Caco-2 (cell line): ENCODE measurements at regions not wholly inside any gene's neighbourhood (a gene's known extent, or its start where the extent isn't known, plus 50 kb on each side); places are given as distances from the start of the nearest gene placed in this dataset.
A peak's percentile ranks its signal among the peaks of the same experiment; 100 is the strongest.

ENCODE experiments used
- BruUV-seq: library from RNA; stranded (reverse); fragments of 400-500 nt; replicated peaks from 2 replicates; lab custom pipeline; 2021; lab: Mats Ljungman, UMichigan
- CTCF ChIA-PET: fragments of 300-600 bp; sonication (Branson Sonifier 250); formaldehyde crosslinking; loops from one replicate; lab custom pipeline; 2022; ENCODE audit warnings: antibody characterized with exemption; lab: Charles Lee
- POLR2A ChIA-PET: fragments of 300-600 bp; sonication (Branson Sonifier 250); formaldehyde crosslinking; loops from one replicate; lab custom pipeline; 2022; ENCODE audit warnings: antibody characterized with exemption; lab: Charles Lee
- DNase-seq, 2 experiments: peaks; one replicate each; pipeline versions ENCODE4 v3.0.0 to v3.0.0-alpha.2; 2020 to 2022
- H3K27me3 ChIP-seq: replicated peaks from 2 replicates; pipeline ENCODE4 v1.6.0; 2011; ENCODE audit warnings: low read length; ENCODE audit not compliant: control insufficient read depth, insufficient read depth
- H3K36me3 ChIP-seq: 2 replicates; pipeline ENCODE4 v1.5.1; 2011; ENCODE audit warnings: low read length; ENCODE audit not compliant: control insufficient read depth, insufficient read depth
- H3K4me1 ChIP-seq: fragments of 250-450 bp; sonication (Bioruptor Pico); 2 replicates; pipeline ENCODE4 v1.5.1; 2020; ENCODE audit warnings: mild to moderate bottlenecking
- H3K4me3 ChIP-seq: 2 replicates; pipeline ENCODE4 v1.5.1; 2011; ENCODE audit warnings: low read depth, mild to moderate bottlenecking, control low read depth, low read length
- H3K9me3 ChIP-seq: fragments of 250-450 bp; sonication (Bioruptor Pico); 2 replicates; pipeline ENCODE4 v1.5.1; 2020; ENCODE audit warnings: mild to moderate bottlenecking, moderate library complexity
- H3K27ac Mint-ChIP-seq: one replicate; pipeline ENCODE4 v1.8.0; 2022; ENCODE audit warnings: mixed read lengths; ENCODE audit not compliant: unreplicated experiment
- H3K27me3 Mint-ChIP-seq: one replicate; pipeline ENCODE4 v1.8.0; 2022; ENCODE audit warnings: mixed read lengths; ENCODE audit not compliant: insufficient read depth, unreplicated experiment
- H3K36me3 Mint-ChIP-seq: one replicate; pipeline ENCODE4 v1.8.0; 2022; ENCODE audit warnings: mild to moderate bottlenecking, mixed read lengths; ENCODE audit not compliant: insufficient read depth, unreplicated experiment
- H3K4me1 Mint-ChIP-seq: one replicate; pipeline ENCODE4 v1.8.0; 2022; ENCODE audit warnings: low read depth, mixed read lengths; ENCODE audit not compliant: unreplicated experiment
- H3K4me3 Mint-ChIP-seq: one replicate; pipeline ENCODE4 v1.8.0; 2022; ENCODE audit warnings: mild to moderate bottlenecking, moderate library complexity, mixed read lengths; ENCODE audit not compliant: unreplicated experiment
- H3K9me3 Mint-ChIP-seq: one replicate; pipeline ENCODE4 v1.8.0; 2022; ENCODE audit warnings: mixed read lengths; ENCODE audit not compliant: unreplicated experiment
- CTCF ChIP-seq, 2 experiments: fragments of 200-600 bp in 1 of 2; IDR thresholded peaks; 1 replicate in 1 of 2; 2 replicates in 1 of 2; pipeline versions ENCODE4 v1.5.1 to v1.8.0; 2011 to 2022; ENCODE audit warnings: antibody characterized with exemption in 1 of 2, control low read depth in 1 of 2, inconsistent platforms in 1 of 2, low read depth in 1 of 2, low read length in 1 of 2, mild to moderate bottlenecking in 1 of 2, moderate library complexity in 1 of 2; ENCODE audit not compliant: insufficient read depth in 1 of 2, severe bottlenecking in 1 of 2, unreplicated experiment in 1 of 2
- intact Hi-C: fragments of 100-400 bp; cut with micrococcal nuclease; formaldehyde crosslinking; loops from one replicate; pipeline ENCODE4 v1.10.0; 2022; ENCODE audit not compliant: unreplicated experiment

DNA sequence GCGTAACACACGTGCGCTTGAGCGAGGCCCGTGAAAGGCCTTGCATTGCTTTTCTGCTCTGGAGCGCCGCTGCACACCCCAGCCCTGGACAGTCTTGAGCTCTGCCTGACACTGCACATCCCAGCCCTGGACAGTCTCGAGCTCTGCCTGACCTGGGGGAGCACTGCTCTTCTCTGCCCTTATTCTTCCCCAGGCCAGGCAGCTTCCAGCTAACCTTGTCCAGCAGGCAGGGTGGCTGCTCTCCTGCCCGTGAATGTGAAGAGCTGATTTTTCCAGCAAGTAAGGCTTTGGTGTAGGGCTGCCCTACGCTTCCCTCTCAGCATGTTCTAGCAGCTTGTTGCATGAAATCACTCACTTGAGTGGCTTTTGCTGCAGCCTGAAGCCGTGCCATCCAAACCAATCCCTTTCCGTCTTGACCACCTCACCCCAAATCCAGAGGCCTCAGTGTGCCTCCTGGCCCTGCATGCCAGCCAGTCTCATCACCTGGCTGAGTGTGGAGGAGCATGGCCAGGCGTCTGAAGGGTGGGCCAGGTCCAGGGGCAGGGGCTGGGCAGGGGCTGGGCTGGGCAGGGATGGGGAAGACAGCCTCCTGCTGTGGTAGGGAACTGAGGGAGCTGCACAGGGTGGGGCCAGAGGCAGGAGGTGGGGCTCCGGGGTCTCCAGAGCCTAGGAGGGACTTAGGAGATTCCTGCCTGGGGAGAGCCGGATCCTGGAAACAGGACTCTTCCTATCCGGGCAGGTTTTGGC, 89.5 kb upstream of the B3GAT1 start:
- CTCF ChIA-PET: no interaction called here
- peaks cover 15% of the 10 kb centered on the region for H3K27me3 Mint-ChIP-seq

GRCh38 chr11:134500621-134501020, 88.6 kb upstream of the B3GAT1 start:
- BruUV-seq: no TSS peak
- H3K9me3 ChIP-seq: no peaks in the 10 kb centered on the region
- Mint-ChIP-seq H3K27me3 (peaks cover 11% of the 10 kb centered on the region), H3K4me1 (no peaks in the 10 kb centered on the region), H3K9me3 (peaks cover 16% of the 10 kb centered on the region), H3K4me3 (no peak overlapping the region), H3K27ac (no peak overlapping the region), H3K36me3 (no peaks in the 10 kb centered on the region)
- H3K27me3 ChIP-seq: no peaks in the 10 kb centered on the region; the same call in 1 of the 2 replicates
- ChIA-PET POLR2A (no interaction called here), CTCF (no interaction called here)
- TF ChIP-seq CTCF (IDR thresholded peaks at IDR 0.05; ENCODE audit: insufficient read depth in 1 of 2, low read depth in 1 of 2, low read length in 1 of 2, severe bottlenecking in 1 of 2, unreplicated experiment in 1 of 2): no peak
- DNase-seq: no peak
- no peak overlapping the region for H3K4me3 ChIP-seq
- intact Hi-C loops: no loop called here
- no peaks in the 10 kb centered on the region for H3K4me1 ChIP-seq
- no peaks in the 10 kb centered on the region for H3K36me3 ChIP-seq

More for the DNA sequence above, 89.5 kb upstream of the B3GAT1 start:
- Mint-ChIP-seq H3K4me3 (no peak overlapping the region), H3K9me3 (peaks cover 11% of the 10 kb centered on the region), H3K27ac (no peak overlapping the region), H3K36me3 (no peaks in the 10 kb centered on the region), H3K4me1 (no peaks in the 10 kb centered on the region)
- H3K36me3 ChIP-seq: no peaks in the 10 kb centered on the region
- H3K9me3 ChIP-seq: no peaks in the 10 kb centered on the region
- no peak overlapping the region for H3K4me3 ChIP-seq
- no peaks in the 10 kb centered on the region for H3K4me1 ChIP-seq
- TF ChIP-seq CTCF (IDR thresholded peaks at IDR 0.05; ENCODE audit: insufficient read depth in 1 of 2, low read depth in 1 of 2, low read length in 1 of 2, severe bottlenecking in 1 of 2, unreplicated experiment in 1 of 2): no peak
- BruUV-seq: no TSS peak
- DNase-seq: peak in 1 of 2 experiments; percentile 30
- H3K27me3 ChIP-seq: peaks cover 2% of the 10 kb centered on the region; the same call in 1 of the 2 replicates
- POLR2A ChIA-PET: no interaction called here
- intact Hi-C loops: no loop called here

- H3K36me3 ChIP-seq: no peaks in the 10 kb centered on the region
- no TSS peak for BruUV-seq
- no peak overlapping the region for H3K4me3 ChIP-seq
- Mint-ChIP-seq H3K27me3 (peaks cover 15% of the 10 kb centered on the region), H3K9me3 (peaks cover 22% of the 10 kb centered on the region), H3K4me3 (no peak overlapping the region), H3K4me1 (no peaks in the 10 kb centered on the region), H3K27ac (no peak overlapping the region), H3K36me3 (no peaks in the 10 kb centered on the region)
- no peaks in the 10 kb centered on the region; the same call in 1 of the 2 replicates for H3K27me3 ChIP-seq
- peaks cover 3% of the 10 kb centered on the region for H3K9me3 ChIP-seq
- peak in 1 of 2 experiments; percentile 24 for DNase-seq
- CTCF ChIA-PET: no interaction called here
- no peaks in the 10 kb centered on the region for H3K4me1 ChIP-seq
- intact Hi-C loops: no loop called here
- POLR2A ChIA-PET: no interaction called here
- TF ChIP-seq CTCF (IDR thresholded peaks at IDR 0.05; ENCODE audit: insufficient read depth in 1 of 2, low read depth in 1 of 2, low read length in 1 of 2, severe bottlenecking in 1 of 2, unreplicated experiment in 1 of 2): no peak
These were observed 87.9 kb upstream of the B3GAT1 start for GRCh38 chr11:134499990-134500389.
